AG09309 (cell line): ENCODE measurements at regions not wholly inside any gene's neighbourhood (a gene's known extent, or its start where the extent isn't known, plus 50 kb on each side); places are given as distances from the start of the nearest gene placed in this dataset.
"Not testable (repeated sequence)": the region's sequence is repeated elsewhere in the genome, so short reads cannot be mapped to it uniquely, and the experiment has no call there.

Experiments
- DNase-seq: peaks from one replicate; pipeline ENCODE4 v3.0.0-alpha.2; 2010; ENCODE audit warnings: low read depth
- H3K4me3 ChIP-seq: 2 replicates; pipeline ENCODE4 v1.5.1; 2011; ENCODE audit warnings: mild to moderate bottlenecking, low read depth, low read length, moderate library complexity; ENCODE audit not compliant: control insufficient read depth
- CTCF ChIP-seq: IDR thresholded peaks from 2 replicates; pipeline ENCODE4 v1.5.1; 2011; ENCODE audit warnings: mild to moderate bottlenecking, low read depth, low read length, inconsistent platforms; ENCODE audit not compliant: insufficient read depth, control insufficient read depth; ENCODE audit errors: missing control alignments

DNA sequence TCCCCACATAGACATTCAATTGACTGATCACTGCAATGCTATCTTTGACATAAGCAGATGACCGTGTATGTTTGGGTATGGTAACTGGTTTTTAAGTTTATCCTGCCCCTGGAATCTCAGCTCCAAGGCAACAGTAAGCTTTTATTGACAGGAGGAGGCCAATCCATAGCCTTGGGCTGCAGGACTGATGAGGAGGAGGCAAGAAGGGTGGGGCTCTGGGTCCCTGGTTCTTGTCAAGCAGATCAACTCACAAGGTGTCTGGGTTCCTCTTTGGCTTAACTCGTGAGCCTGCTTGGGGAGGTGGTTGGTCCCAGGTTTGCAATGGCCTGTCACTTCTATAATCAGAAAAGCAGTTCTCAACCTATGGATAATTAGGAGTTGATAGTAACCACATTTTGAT lies 113.2 kb upstream of the STX18 start:
- no peak for TF ChIP-seq CTCF
- DNase-seq, result no peak
- H3K4me3 ChIP-seq, result no peak overlapping the region

GRCh38 chr4:4651811-4652755 lies 110.2 kb upstream of the STX18 start:
- no peak for DNase-seq
- no peak for TF ChIP-seq CTCF
- no peak overlapping the region for H3K4me3 ChIP-seq

DNA sequence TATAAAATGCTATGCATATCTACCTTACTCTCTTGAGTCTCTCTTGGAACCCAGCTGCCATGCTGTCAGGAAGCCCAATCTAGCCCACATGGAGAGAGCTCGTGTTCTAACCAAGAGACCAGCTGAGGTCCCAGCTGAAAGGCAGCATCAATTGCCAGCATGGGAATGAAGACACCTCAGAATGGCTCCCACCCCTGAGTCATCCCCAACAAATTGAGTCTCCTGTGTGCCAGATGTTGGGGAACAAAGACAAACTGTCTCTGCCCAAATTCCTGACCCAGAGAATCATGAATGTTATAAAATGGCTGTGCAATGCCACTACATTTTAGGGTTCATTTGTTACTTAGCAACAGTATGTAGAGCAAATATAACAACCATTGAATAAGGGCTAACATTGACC lies 105.2 kb upstream of the STX18 start:
- H3K4me3 ChIP-seq, result no peak overlapping the region
- DNase-seq, result no peak
- TF ChIP-seq CTCF, result no peak

- no peak overlapping the region for H3K4me3 ChIP-seq
- no peak for TF ChIP-seq CTCF
- DNase-seq, result no peak
These were observed 103.9 kb upstream of the STX18 start for GRCh38 chr4:4645743-4646142.

DNA sequence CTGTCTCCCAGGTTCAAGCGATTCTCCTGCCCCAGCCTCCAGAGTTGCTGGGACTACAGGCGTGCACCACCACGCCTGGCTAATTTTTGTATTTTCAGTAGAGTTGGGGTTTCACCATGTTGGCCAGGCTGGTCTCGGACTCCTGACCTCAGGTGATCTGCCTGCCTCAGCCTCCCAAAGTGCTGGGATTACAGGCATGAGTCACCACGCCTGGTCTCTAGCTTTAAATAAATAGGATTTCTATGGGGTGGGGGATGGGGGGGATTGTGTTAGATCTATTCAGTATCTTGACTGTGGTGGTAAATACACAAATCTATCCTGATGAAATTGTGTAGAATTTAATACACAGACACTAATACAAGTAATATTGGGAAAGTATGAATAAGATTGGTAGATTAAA lies 102.4 kb upstream of the STX18 start:
- H3K4me3 ChIP-seq, DNase-seq: not testable (repeated sequence)

- not testable (repeated sequence) for DNase-seq, H3K4me3 ChIP-seq
These were observed 101.9 kb upstream of the STX18 start for GRCh38 chr4:4643743-4644142.

DNA sequence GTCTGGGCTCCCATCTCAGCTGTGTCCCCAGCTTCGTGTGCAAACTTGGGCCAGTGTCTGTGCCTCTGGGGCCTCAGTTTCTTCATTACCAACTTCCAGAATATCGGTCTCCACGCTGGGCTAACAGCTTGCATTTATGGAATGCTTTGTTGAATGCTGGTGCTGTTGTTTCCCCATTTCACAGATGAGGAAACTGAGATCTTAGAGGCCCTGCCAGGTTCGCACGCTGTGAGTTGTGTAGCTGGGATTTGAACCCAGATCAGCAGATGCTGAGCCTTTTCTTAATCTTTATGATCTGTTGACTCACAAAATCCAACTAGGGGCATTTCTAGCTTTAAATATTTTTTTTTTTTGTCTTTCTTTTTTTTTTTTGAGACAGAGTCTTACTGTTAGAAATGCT lies 101.5 kb upstream of the STX18 start:
- DNase-seq, result no peak
- no peak overlapping the region for H3K4me3 ChIP-seq
- TF ChIP-seq CTCF, result no peak
